Liver (tissue), 3 donors: ENCODE measurements at regions not wholly inside any gene's neighbourhood (a gene's known extent, or its start where the extent isn't known, plus 50 kb on each side); places are given as distances from the start of the nearest gene placed in this dataset.

Experiments used
- CTCF ChIP-seq: fragments of 150-350 bp; IDR thresholded peaks from 2 replicates; pipeline ENCODE4 v1.5.1; 2017; ENCODE audit warnings: improper control_type of control experiment, low read depth, low read length; ENCODE audit not compliant: missing input control
- EGR1 ChIP-seq, 2 donors: IDR thresholded peaks; 2 replicates each; pipeline ENCODE4 v1.6.1; 2016 to 2018; ENCODE audit warnings: antibody characterized with exemption in 2 of 2, low read depth in 2 of 2
- FOXA1 ChIP-seq: IDR thresholded peaks from 2 replicates; pipeline ENCODE4 v1.6.1; 2016; ENCODE audit warnings: antibody characterized with exemption
- GABPA ChIP-seq, 2 donors: IDR thresholded peaks in 1 of 2; conservative IDR thresholded peaks in 1 of 2; 2 replicates each; pipeline ENCODE4 v1.6.1; 2016; ENCODE audit warnings: antibody characterized with exemption in 2 of 2, mild to moderate bottlenecking in 1 of 2, moderate library complexity in 1 of 2
- JUND ChIP-seq, 2 donors: IDR thresholded peaks; 2 replicates each; pipeline ENCODE4 v1.6.1; 2016; ENCODE audit warnings: antibody characterized with exemption in 2 of 2
- MAX ChIP-seq: IDR thresholded peaks from 2 replicates; pipeline ENCODE4 v1.6.1; 2016; ENCODE audit warnings: antibody characterized with exemption
- RXRA ChIP-seq, 2 donors: IDR thresholded peaks; 2 replicates each; pipeline ENCODE4 v1.6.1; 2017 to 2018; ENCODE audit warnings: antibody characterized with exemption in 2 of 2, mild to moderate bottlenecking in 1 of 2
- donor health status: healthy.
- donor health status: healthy.

- TF ChIP-seq RXRA (IDR thresholded peaks at IDR 0.05) (no peak), CTCF (no peak), MAX (no peak), EGR1 (IDR thresholded peaks at IDR 0.05; ENCODE audit: low read depth in 2 of 2) (no peak), GABPA (IDR thresholded peaks at IDR 0.05 in 1 of 2, conservative IDR thresholded peaks at IDR 0.05 in 1 of 2) (no peak), JUND (IDR thresholded peaks at IDR 0.05) (no peak), FOXA1 (no peak)
Measured at GRCh38 chr2:185391543-185391942, 347.1 kb upstream of the FSIP2 start.
